ENCODE measurements at regions not wholly inside any gene's neighbourhood (a gene's known extent, or its start where the extent isn't known, plus 50 kb on each side); places are given as distances from the start of the nearest gene placed in this dataset.

DNA sequence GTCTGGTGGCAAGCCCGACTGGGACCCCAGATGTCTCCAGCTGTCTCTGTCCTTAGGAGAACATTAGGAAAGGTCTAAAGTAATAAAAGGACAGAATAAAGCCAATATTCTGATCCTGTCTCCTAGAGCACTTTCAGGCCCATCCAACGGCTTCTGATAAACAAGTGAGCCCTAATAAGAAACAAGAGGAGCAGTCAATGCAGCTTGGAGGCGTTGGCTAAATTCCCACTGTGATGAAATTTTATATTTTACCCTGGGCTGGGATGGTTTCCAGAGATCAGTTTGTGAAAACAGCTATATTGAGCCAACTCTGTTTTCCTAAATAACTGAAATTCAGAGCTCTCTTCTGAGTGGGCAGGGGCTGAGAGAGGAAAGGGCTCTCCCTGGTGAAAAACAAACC, 55.5 kb upstream of the SRRM4 start:
- Histone ChIP-seq H3K4me1 (ENCODE audit: control insufficient read depth in 2 of 2, insufficient read depth in 2 of 2, low read length in 1 of 2) (no peaks in the 10 kb centered on the region), H3K4me3 (ENCODE audit: low read depth in 1 of 2, low read length in 2 of 2) (no peak overlapping the region), H3K27ac (ENCODE audit: low read depth in 2 of 2, low read length in 1 of 2) (no peak overlapping the region), H3K27me3 (ENCODE audit: control insufficient read depth in 1 of 2, insufficient read depth in 2 of 2, low read length in 2 of 2) (no peaks in the 10 kb centered on the region), H3K9me3 (ENCODE audit: control insufficient read depth in 2 of 2, insufficient read depth in 1 of 2, low read depth in 1 of 2, low read length in 1 of 2) (no peaks in the 10 kb centered on the region), H3K36me3 (ENCODE audit: control insufficient read depth in 2 of 2, insufficient read depth in 2 of 2, low read length in 1 of 2) (no peaks in the 10 kb centered on the region)
- 46 to 54% methylated on average over 3 of the region's 3 CpGs for WGBS, 2 donors

Measured in esophagus (tissue), 2 donors.